ENCODE measurements at regions not wholly inside any gene's neighbourhood (a gene's known extent, or its start where the extent isn't known, plus 50 kb on each side); places are given as distances from the start of the nearest gene placed in this dataset.

DNA sequence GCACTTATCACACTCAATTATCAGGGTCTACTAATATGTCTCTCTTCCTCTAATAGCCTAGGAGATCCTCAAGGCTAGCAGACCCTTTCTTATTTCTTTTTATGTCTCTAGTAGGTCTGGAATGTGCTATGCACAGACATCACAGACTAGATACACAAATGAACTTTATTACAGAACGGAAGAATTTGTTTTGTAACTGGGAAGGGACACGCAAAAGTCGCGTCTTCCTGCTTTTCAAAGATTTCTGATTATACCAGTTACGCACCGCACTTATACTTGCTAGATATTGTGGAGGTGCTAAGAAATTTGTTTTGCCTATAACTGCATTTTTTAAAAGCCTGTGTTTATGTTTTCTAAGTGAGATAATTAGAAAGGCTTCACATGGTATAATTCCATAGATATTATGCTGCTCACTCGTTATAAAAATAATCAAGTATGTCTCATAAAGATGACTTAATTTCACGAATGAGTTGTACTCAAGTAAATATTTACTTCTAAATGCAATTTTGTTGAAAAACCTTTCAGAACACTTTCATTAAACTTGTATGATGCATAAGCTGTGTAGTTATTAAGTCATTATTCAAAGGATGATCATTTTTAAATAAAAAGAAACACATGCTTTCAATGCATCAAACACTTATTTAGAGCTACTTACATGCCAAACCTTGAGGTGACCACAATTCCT, 662.6 kb downstream of the ACTL7B start:
- H3K27me3 Mint-ChIP-seq (ENCODE audit: low read depth) = no peaks in the 10 kb centered on the region
- H3K27ac Mint-ChIP-seq = no peak overlapping the region

DNA sequence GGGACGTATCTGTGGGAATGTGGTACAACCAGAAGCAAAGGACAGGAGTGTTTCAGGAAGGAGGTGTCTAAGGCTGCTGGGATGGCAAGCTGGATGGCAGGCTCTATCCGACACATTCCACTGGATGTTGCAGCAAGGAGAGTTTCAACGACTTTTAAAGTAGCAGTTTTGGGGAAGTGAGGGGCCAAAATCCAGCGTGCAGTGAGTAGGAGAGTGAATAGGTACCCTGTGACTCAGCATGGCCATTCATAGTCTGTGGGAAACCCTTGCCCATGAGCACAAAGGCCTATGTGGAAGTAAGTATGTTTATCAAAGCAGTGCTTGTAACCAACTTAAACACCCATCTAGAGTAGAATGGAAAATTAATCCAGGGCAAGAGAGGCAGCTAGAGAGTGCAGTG, 664.7 kb downstream of the ACTL7B start:
- no peaks in the 10 kb centered on the region for H3K9me3 Mint-ChIP-seq
- H3K27me3 Mint-ChIP-seq (ENCODE audit: low read depth) = no peaks in the 10 kb centered on the region
- H3K36me3 Mint-ChIP-seq (ENCODE audit: low read depth) = no peaks in the 10 kb centered on the region
- no peak overlapping the region for H3K4me3 Mint-ChIP-seq
- H3K4me1 Mint-ChIP-seq (ENCODE audit: low read depth) = no peaks in the 10 kb centered on the region
- no peak overlapping the region for H3K27ac Mint-ChIP-seq

More for the DNA sequence above, 662.6 kb downstream of the ACTL7B start:
- Mint-ChIP-seq H3K9me3 (no peaks in the 10 kb centered on the region), H3K4me1 (ENCODE audit: low read depth) (no peaks in the 10 kb centered on the region), H3K4me3 (no peak overlapping the region), H3K36me3 (ENCODE audit: low read depth) (no peaks in the 10 kb centered on the region)

DNA sequence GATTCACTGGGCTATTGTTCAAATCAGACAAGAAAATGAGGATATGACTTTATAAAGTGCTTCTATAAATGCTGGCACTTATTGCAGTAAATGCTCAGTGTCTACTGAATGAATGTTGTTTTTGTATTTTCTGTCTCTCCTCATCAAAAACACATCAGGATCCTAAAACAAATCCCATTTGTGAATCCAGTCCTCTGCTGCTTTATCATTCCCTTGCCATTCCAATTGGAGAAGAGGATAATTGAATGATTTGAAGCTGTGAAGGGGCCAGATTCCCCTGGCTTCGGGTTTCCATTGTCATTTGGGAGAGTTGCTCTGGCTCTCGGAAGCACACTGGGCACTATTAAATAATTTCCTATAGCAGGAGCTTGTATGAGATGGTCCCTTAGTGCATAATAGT, 666.8 kb downstream of the ACTL7B start:
- no peak overlapping the region for H3K27ac Mint-ChIP-seq
- H3K36me3 Mint-ChIP-seq (ENCODE audit: low read depth) = no peaks in the 10 kb centered on the region
- H3K4me3 Mint-ChIP-seq = no peak overlapping the region
- no peaks in the 10 kb centered on the region for H3K4me1 Mint-ChIP-seq (ENCODE audit: low read depth)
- H3K9me3 Mint-ChIP-seq = no peaks in the 10 kb centered on the region
- no peaks in the 10 kb centered on the region for H3K27me3 Mint-ChIP-seq (ENCODE audit: low read depth)

DNA sequence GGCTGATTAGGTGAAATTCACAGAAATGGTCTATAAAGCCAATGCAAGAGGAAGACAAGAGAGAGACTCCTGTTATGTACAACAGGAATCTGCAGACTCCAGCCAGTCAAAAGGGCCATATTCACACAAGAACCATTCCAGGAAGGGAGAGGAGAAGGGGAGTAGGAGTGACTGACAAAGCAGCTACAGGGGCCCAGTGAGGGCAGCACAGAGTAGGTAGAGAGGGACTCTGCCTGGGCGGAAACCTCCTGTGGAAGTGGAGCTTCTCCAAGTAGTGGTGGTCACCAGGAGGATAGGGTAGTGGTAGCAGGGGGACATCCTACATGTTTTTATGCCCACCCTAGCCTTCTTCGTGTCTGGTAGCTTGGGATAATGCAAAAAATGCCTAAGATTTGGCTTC, 667.3 kb downstream of the ACTL7B start:
- Mint-ChIP-seq H3K9me3 (peaks cover under 1% of the 10 kb centered on the region), H3K36me3 (ENCODE audit: low read depth) (no peaks in the 10 kb centered on the region), H3K27me3 (ENCODE audit: low read depth) (no peaks in the 10 kb centered on the region), H3K4me1 (ENCODE audit: low read depth) (no peaks in the 10 kb centered on the region), H3K4me3 (no peak overlapping the region), H3K27ac (no peak overlapping the region)

DNA sequence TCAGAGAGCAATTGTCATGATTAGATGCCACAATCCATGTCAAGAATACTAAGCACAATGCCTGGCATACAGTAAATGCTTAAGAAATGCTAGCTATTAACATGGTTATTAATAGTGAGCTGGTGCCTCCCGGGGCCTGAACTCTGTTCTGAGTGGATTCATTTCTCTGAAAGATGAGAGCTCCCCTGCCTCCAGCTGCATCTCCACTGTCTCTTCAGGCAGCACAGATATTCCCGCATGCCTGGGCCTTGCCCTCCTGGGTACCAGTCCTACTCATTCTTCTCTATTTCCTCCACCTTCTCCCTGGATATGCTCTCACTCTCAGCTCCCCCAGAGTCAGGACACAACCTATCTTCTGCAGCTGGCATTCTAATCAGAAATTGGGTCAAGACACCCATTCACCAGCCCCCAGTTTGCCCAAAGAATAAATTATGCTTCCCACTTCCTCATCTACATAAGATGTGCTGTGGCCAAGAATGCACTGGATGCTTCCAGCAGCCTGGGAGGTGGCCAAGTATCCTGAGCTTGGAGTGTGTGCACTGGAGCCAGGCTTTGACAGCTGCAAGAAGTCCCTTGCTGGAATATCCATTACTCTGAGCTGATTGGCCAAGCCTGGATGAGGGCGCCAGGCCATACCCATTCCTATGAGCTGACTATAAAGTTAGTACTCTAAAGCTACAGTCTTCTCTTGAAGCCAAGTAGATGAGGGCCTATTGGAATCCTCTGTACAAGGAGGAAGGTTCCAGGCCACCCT, 669.0 kb downstream of the ACTL7B start:
- Mint-ChIP-seq H3K27me3 (ENCODE audit: low read depth) (no peaks in the 10 kb centered on the region), H3K4me1 (ENCODE audit: low read depth) (no peaks in the 10 kb centered on the region), H3K27ac (no peak overlapping the region), H3K4me3 (no peak overlapping the region), H3K9me3 (peaks cover 3% of the 10 kb centered on the region), H3K36me3 (ENCODE audit: low read depth) (no peaks in the 10 kb centered on the region)

DNA sequence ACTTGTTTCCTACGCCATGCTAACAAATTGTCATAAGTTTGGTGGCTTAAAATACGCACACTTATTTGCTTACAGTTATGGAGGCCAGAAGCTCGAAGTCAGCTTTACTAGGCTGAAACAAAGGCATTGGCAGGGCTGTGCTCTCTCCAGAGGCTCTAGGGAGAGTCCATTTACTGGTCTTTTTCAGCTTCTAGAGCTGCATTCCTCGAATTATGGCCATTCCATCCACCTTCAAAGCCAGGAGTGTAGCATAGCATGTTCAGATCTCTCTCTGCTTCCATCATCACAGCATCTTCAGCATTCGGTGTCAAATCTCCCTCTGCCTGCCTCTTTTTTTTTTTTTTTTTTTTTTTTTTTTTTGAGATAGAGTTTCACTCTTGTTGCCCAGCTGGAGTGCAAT, 670.2 kb downstream of the ACTL7B start:
- Mint-ChIP-seq H3K9me3 (peaks cover 3% of the 10 kb centered on the region), H3K27me3 (ENCODE audit: low read depth) (no peaks in the 10 kb centered on the region), H3K27ac (no peak overlapping the region), H3K36me3 (ENCODE audit: low read depth) (no peaks in the 10 kb centered on the region), H3K4me3 (no peak overlapping the region), H3K4me1 (ENCODE audit: low read depth) (no peaks in the 10 kb centered on the region)

DNA sequence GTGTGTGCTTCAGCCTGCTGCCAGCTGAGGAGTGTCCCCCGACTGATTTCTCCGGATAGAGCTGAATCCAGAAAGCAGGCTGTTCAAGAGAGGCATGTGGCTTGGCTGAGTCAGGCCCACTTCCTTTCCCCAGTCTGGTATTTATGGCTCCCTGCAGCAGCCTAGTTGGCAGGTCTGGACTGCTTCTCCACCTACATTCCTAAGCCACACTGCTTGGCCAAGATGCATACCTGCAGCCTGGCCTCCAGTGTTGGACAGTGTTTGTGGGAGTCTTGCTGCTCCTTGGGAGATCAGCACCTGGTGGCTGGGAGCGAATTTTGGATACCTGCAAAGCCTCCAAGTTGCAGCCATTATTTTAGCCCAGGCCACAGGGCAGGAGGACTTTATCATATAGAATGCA, 670.8 kb downstream of the ACTL7B start:
- Mint-ChIP-seq H3K27me3 (ENCODE audit: low read depth) (no peaks in the 10 kb centered on the region), H3K4me3 (no peak overlapping the region), H3K36me3 (ENCODE audit: low read depth) (no peaks in the 10 kb centered on the region), H3K4me1 (ENCODE audit: low read depth) (no peaks in the 10 kb centered on the region), H3K27ac (no peak overlapping the region), H3K9me3 (peaks cover 3% of the 10 kb centered on the region)

DNA sequence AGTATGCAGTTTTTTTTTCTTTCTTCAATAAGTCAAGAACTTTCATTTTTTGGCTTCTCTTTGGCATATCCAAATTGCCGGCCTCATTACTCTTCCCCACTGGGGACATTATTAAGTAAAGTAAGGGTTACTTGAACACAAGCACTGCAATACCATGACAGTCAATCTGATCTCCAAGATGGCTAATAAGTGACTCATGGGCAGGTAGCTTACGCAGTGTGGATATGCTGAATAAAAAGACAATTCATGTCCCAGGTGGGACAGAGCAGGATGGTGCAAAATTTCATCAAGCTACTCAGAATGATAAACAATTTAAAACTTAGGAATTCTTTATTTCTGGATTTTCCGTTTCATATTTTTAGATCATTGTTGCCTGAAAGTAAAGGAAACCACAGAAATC, 671.8 kb downstream of the ACTL7B start:
- no peaks in the 10 kb centered on the region for H3K36me3 Mint-ChIP-seq (ENCODE audit: low read depth)
- no peaks in the 10 kb centered on the region for H3K27me3 Mint-ChIP-seq (ENCODE audit: low read depth)
- H3K27ac Mint-ChIP-seq = no peak overlapping the region
- no peak overlapping the region for H3K4me3 Mint-ChIP-seq
- peaks cover 3% of the 10 kb centered on the region for H3K9me3 Mint-ChIP-seq
- H3K4me1 Mint-ChIP-seq (ENCODE audit: low read depth) = no peaks in the 10 kb centered on the region

DNA sequence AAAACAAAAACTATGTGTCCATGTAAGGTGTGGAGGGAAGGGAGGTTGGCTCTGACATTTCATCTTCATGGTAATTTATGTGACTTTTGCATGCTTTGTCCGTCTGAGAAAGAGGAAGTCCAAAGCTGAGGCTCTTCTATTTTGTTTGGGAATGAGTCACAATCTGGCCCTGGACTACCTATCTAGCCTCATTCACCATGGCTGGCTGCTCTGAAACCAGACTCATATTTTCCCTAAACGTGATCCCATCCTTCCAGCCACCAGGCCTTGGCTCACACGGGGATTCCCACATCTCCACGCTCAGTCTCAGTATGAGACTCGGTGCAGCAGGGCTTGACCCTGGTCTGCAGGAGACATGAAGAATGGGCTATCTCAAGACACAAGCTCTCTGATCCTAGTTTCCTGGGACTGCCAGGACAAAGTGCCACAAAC, 672.8 kb downstream of the ACTL7B start:
- H3K4me3 Mint-ChIP-seq = no peak overlapping the region
- no peaks in the 10 kb centered on the region for H3K36me3 Mint-ChIP-seq (ENCODE audit: low read depth)
- peaks cover 3% of the 10 kb centered on the region for H3K9me3 Mint-ChIP-seq
- H3K4me1 Mint-ChIP-seq (ENCODE audit: low read depth) = no peaks in the 10 kb centered on the region
- no peak overlapping the region for H3K27ac Mint-ChIP-seq
- H3K27me3 Mint-ChIP-seq (ENCODE audit: low read depth) = no peaks in the 10 kb centered on the region

DNA sequence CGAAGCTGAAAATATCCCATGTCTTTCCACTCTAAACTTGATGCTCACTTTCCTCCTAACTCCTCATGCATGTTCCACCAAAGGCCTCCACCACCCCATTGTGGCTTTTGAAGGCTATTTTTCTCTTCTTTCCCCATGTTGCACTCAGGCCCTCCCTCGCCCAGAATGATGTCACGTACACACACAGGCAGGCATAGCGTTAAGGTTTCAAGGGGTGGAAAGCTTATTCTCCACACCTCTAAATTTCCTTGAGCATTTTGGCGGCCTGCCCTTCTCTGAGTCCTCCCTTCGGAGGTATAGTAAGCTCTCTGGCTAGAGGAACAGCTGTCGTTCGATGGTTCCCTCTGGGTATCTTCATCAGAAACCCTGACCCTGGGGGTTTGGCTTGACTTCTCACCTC, 673.5 kb downstream of the ACTL7B start:
- no peak overlapping the region for H3K4me3 Mint-ChIP-seq
- no peaks in the 10 kb centered on the region for H3K27me3 Mint-ChIP-seq (ENCODE audit: low read depth)
- H3K36me3 Mint-ChIP-seq (ENCODE audit: low read depth) = no peaks in the 10 kb centered on the region
- peaks cover 3% of the 10 kb centered on the region for H3K9me3 Mint-ChIP-seq
- H3K4me1 Mint-ChIP-seq (ENCODE audit: low read depth) = no peaks in the 10 kb centered on the region
- H3K27ac Mint-ChIP-seq = no peak overlapping the region

DNA sequence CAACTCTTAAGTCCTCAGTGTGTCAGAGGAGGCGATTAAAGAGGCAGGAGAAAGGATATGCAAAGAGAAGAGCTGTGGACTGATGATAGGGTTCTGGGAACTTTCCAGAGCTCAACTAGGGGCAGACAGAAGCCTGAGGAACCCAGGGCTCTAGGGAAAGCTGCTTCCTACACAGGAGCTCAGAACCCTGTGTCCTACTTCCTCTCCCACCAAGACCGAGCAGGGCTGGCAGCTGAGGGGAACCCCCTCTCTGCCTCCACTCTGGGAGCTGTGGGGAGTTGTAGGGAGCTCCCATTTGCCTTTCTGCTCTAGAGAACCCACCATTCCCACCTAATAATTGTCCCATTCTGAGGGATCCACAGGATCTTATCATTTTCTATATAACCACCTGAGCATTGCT, 674.3 kb downstream of the ACTL7B start:
- H3K4me3 Mint-ChIP-seq = no peak overlapping the region
- H3K36me3 Mint-ChIP-seq (ENCODE audit: low read depth) = no peaks in the 10 kb centered on the region
- H3K27me3 Mint-ChIP-seq (ENCODE audit: low read depth) = no peaks in the 10 kb centered on the region
- peaks cover 3% of the 10 kb centered on the region for H3K9me3 Mint-ChIP-seq
- no peaks in the 10 kb centered on the region for H3K4me1 Mint-ChIP-seq (ENCODE audit: low read depth)
- no peak overlapping the region for H3K27ac Mint-ChIP-seq

DNA sequence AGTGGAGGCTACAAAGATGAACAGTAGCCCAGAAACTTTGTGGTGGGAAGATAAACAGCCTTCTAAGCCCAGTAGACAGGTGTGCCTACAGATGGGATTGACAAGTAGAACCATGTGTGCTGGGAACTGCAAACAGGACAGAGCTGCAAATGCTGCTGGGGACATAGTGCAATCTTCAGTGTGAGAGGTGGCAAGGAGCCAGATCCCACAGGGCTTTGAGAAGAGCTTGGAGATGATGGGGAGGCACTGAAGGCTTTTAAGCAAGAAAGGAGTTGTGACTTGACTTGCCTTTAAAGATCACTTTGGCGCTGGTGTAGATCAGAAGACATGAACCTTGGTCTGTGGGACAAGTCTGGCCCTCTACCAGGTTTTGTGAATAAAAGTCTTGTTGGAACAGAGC, 675.2 kb downstream of the ACTL7B start:
- Mint-ChIP-seq H3K4me1 (ENCODE audit: low read depth) (no peaks in the 10 kb centered on the region), H3K36me3 (ENCODE audit: low read depth) (no peaks in the 10 kb centered on the region), H3K27ac (no peak overlapping the region), H3K9me3 (peaks cover 11% of the 10 kb centered on the region), H3K4me3 (no peak overlapping the region), H3K27me3 (ENCODE audit: low read depth) (no peaks in the 10 kb centered on the region)

DNA sequence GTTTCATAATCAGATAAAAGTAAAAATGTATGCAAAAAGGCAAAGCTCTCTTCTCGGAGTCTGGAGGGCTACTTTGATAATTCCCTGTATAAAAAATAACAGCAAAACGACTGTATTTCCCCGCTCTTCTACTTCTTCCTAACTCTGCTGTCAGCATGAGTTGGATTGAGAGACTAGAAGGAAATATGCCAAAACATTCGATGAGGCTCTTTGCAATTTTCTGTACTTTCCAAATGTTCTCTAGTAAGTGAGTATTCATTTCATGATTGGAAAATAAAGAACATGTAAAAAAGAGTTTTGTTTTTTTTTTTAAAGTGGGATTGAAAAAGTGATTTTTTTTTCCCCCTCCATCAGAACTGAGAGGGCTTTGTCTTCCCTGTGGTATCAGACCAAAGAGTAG, 677.5 kb downstream of the ACTL7B start:
- Mint-ChIP-seq H3K27ac (no peak overlapping the region), H3K4me3 (no peak overlapping the region), H3K36me3 (ENCODE audit: low read depth) (no peaks in the 10 kb centered on the region), H3K27me3 (ENCODE audit: low read depth) (no peaks in the 10 kb centered on the region), H3K4me1 (ENCODE audit: low read depth) (no peaks in the 10 kb centered on the region), H3K9me3 (peaks cover 8% of the 10 kb centered on the region)

DNA sequence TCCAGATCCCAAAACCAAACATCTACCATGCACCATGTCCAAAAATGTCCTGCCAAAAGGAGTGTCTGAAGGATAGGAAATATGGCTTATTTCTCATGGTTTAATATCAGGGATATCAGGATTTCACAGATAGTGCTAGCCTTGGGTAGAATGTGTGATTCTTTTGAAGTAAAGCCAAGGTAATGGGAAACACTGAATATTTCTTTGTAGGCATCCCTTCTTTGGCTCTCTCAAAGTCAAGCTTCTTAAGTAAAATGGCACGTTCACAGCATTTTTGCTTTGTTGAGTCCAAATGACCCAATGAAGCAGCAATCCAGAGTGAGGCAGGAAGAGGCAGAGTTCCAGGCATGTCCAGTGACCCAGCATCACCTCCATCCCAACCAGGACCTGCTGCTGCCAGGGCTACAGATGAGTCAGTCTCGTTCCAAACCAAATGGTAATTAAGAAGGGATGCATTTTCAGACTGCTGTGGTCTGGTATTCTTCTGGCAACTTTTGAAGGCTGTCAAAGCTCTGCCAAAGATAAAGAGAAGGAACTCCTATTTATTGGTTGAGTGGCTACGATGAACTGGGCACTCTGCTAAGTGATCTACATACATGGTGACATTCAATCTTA, 678.8 kb upstream of the KLF4 start:
- Mint-ChIP-seq H3K9me3 (no peaks in the 10 kb centered on the region), H3K27ac (no peak overlapping the region), H3K4me1 (ENCODE audit: low read depth) (no peaks in the 10 kb centered on the region), H3K4me3 (no peak overlapping the region), H3K27me3 (ENCODE audit: low read depth) (no peaks in the 10 kb centered on the region), H3K36me3 (ENCODE audit: low read depth) (no peaks in the 10 kb centered on the region)
